ENCODE measurements at regions not wholly inside any gene's neighbourhood (a gene's known extent, or its start where the extent isn't known, plus 50 kb on each side); places are given as distances from the start of the nearest gene placed in this dataset.

DNA sequence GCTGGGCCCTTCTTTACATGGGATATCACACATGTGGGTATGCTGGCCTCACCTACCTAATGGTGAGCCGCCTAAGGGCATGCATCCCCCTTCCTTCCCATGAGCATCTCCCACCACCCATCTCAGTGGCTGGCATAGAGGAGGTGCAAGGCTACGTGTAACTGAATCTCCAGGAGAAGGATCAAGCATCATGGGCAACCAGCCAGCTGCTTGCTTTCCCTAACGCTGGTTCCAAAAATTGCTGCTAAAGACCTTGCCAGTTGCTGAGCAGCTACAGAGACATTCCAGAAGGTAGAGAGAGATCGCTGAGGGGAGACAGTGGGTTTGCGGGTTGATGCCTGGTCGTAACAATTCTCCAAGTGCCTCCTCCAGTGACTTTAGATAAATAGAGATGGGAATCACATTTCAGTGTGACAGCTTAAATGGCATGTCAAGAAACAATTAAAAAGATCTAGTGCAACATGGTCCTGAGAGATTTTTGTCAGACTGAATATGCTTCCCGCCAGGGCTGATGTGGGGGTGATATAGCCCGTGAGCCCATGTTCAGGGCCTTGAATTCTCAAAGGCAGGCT is 378.4 kb upstream of the CDH5 start:
- H3K9me2 ChIP-seq (ENCODE audit: insufficient read depth) = no peaks in the 10 kb centered on the region
- no peak overlapping the region for H3K9ac ChIP-seq (ENCODE audit: low read length)
- H3K79me2 ChIP-seq (ENCODE audit: insufficient read depth, low read length) = no peaks in the 10 kb centered on the region
- H3K4me3 ChIP-seq (replicated peaks in 1 of 2; ENCODE audit: low read depth in 1 of 2, low read length in 2 of 2) = no peak overlapping the region
- intact Hi-C loops (cut with micrococcal nuclease) = no loop called here
- H3K4me2 ChIP-seq (ENCODE audit: low read length) = no peak overlapping the region
- BruUV-seq (replicated peaks) = no TSS peak
- TF ChIP-seq EGR1 (IDR thresholded peaks at IDR 0.05; ENCODE audit: low read depth) = no peak
- TF ChIP-seq EZH2phosphoT487 (IDR thresholded peaks at IDR 0.05; ENCODE audit: borderline replicate concordance) = no peak
- no peak for TF ChIP-seq SIN3A (IDR thresholded peaks at IDR 0.05; ENCODE audit: low read depth)
- TF ChIP-seq ZFX (IDR thresholded peaks at IDR 0.05) = no peak
- TF ChIP-seq SRF (IDR thresholded peaks at IDR 0.05; ENCODE audit: low read depth) = no peak
- H3K36me3 ChIP-seq (ENCODE audit: control insufficient read depth in 1 of 2, insufficient read depth in 2 of 2, low read length in 2 of 2) = no peaks in the 10 kb centered on the region
- RAD21 ChIA-PET (ENCODE audit: low non-redundant PET in 1 of 2, low total read pairs in 2 of 2, uncharacterized antibody in 2 of 2, unreplicated experiment in 2 of 2) = no interaction called here
- POLR2A ChIA-PET = no interaction called here
- H2AFZ ChIP-seq (ENCODE audit: low read depth, low read length, poor library complexity, severe bottlenecking) = no peak overlapping the region
- peaks cover 64% of the 10 kb centered on the region for H3K27me3 ChIP-seq (ENCODE audit: insufficient read depth, low read length)
- H3K27ac ChIP-seq (ENCODE audit: low read depth, low read length) = no peak overlapping the region
- no peaks in the 10 kb centered on the region for H4K20me1 ChIP-seq (ENCODE audit: insufficient read depth)
- no peaks in the 10 kb centered on the region for H3K9me3 ChIP-seq (ENCODE audit: control insufficient read depth in 1 of 2, insufficient read depth in 1 of 2, low read depth in 1 of 2, low read length in 2 of 2)
- ATAC-seq (no peak), DNase-seq (ENCODE audit: low read depth, low spot score) (no peak)
- CTCF ChIA-PET = no interaction called here
- no peaks in the 10 kb centered on the region for H3K4me1 ChIP-seq (ENCODE audit: control insufficient read depth in 1 of 2, insufficient read depth in 2 of 2, low read length in 2 of 2)

DNA sequence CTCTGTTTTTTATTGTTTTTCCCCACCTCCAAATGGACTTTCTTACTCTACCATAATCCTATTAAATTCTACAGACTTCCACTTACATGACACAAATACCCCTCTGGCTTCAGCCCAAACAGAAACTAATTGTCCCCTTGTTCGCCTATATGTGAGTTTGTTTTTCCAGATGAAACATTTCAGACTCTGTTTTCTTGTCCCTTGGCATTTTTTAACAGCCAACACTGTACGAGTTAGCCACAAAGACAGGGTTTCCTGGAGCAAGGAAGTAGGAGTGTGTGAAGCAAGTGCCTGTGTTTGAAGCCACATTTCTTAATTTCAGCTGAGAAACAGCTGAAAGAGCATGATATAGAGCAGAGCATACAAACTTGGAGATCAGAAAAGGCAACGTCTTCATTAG is 382.2 kb upstream of the CDH5 start:
- ChIA-PET RAD21 (ENCODE audit: low non-redundant PET in 1 of 2, low total read pairs in 2 of 2, uncharacterized antibody in 2 of 2, unreplicated experiment in 2 of 2) (no interaction called here), POLR2A (no interaction called here), CTCF (no interaction called here)
- intact Hi-C loops (cut with micrococcal nuclease) = no loop called here
- Histone ChIP-seq H3K4me1 (ENCODE audit: control insufficient read depth in 1 of 2, insufficient read depth in 2 of 2, low read length in 2 of 2) (no peaks in the 10 kb centered on the region), H3K79me2 (ENCODE audit: insufficient read depth, low read length) (no peaks in the 10 kb centered on the region), H3K9me2 (ENCODE audit: insufficient read depth) (no peaks in the 10 kb centered on the region), H3K4me2 (ENCODE audit: low read length) (no peak overlapping the region), H2AFZ (ENCODE audit: low read depth, low read length, poor library complexity, severe bottlenecking) (no peak overlapping the region), H4K20me1 (ENCODE audit: insufficient read depth) (no peaks in the 10 kb centered on the region), H3K27me3 (ENCODE audit: insufficient read depth, low read length) (peaks cover 47% of the 10 kb centered on the region), H3K36me3 (ENCODE audit: control insufficient read depth in 1 of 2, insufficient read depth in 2 of 2, low read length in 2 of 2) (no peaks in the 10 kb centered on the region), H3K9me3 (ENCODE audit: control insufficient read depth in 1 of 2, insufficient read depth in 1 of 2, low read depth in 1 of 2, low read length in 2 of 2) (no peaks in the 10 kb centered on the region), H3K4me3 (replicated peaks in 1 of 2; ENCODE audit: low read depth in 1 of 2, low read length in 2 of 2) (no peak overlapping the region), H3K9ac (ENCODE audit: low read length) (no peak overlapping the region), H3K27ac (ENCODE audit: low read depth, low read length) (no peak overlapping the region)
- BruUV-seq (replicated peaks) = no TSS peak
- DNase-seq (ENCODE audit: low read depth, low spot score) (no peak), ATAC-seq (no peak)
- no peak for TF ChIP-seq RAD21 (IDR thresholded peaks at IDR 0.05; ENCODE audit: low read depth)
- no peak for TF ChIP-seq ZNF274 (IDR thresholded peaks at IDR 0.05; ENCODE audit: low read depth, low read length)
- TF ChIP-seq POLR2AphosphoS5 (IDR thresholded peaks at IDR 0.05; ENCODE audit: low read depth, low read length) = no peak
- TF ChIP-seq TCF7L2 (IDR thresholded peaks at IDR 0.05; ENCODE audit: borderline replicate concordance, extremely low read depth, insufficient read depth, insufficient read length) = no peak
- no peak for TF ChIP-seq SP1 (IDR thresholded peaks at IDR 0.05; ENCODE audit: low read depth)
- TF ChIP-seq EZH2 (IDR thresholded peaks at IDR 0.05) = no peak
- TF ChIP-seq FOSL1 (IDR thresholded peaks at IDR 0.05; ENCODE audit: low read depth) = no peak
- TF ChIP-seq CEBPB (IDR thresholded peaks at IDR 0.05; ENCODE audit: low read depth) = no peak
- no peak for TF ChIP-seq CBX3 (IDR thresholded peaks at IDR 0.05; ENCODE audit: low read depth)
- TF ChIP-seq EGR1 (IDR thresholded peaks at IDR 0.05; ENCODE audit: low read depth) = no peak
- TF ChIP-seq, protein P1, sequence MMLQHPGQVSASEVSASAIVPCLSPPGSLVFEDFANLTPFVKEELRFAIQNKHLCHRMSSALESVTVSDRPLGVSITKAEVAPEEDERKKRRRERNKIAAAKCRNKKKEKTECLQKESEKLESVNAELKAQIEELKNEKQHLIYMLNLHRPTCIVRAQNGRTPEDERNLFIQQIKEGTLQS (IDR thresholded peaks at IDR 0.05) = no peak
- TF ChIP-seq, protein P2, sequence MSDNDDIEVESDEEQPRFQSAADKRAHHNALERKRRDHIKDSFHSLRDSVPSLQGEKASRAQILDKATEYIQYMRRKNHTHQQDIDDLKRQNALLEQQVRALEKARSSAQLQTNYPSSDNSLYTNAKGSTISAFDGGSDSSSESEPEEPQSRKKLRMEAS (IDR thresholded peaks at IDR 0.05) = no peak
- TF ChIP-seq EZH2phosphoT487 (IDR thresholded peaks at IDR 0.05; ENCODE audit: borderline replicate concordance) = no peak
